A673 (cell line): ENCODE measurements at regions not wholly inside any gene's neighbourhood (a gene's known extent, or its start where the extent isn't known, plus 50 kb on each side); places are given as distances from the start of the nearest gene placed in this dataset.
A peak's percentile ranks its signal among the peaks of the same experiment; 100 is the strongest.

Source experiments
- BruUV-seq: library from RNA; stranded (reverse); fragments of 400-500 nt; replicated peaks from 2 replicates; lab custom pipeline; 2021; lab: Mats Ljungman, UMichigan
- CTCF ChIA-PET: fragments of 300-600 bp; sonication (Branson Sonifier 250); formaldehyde crosslinking; loops from one replicate; lab custom pipeline; 2022; ENCODE audit warnings: antibody characterized with exemption; lab: Charles Lee
- POLR2A ChIA-PET: fragments of 300-600 bp; sonication (Branson Sonifier 250); formaldehyde crosslinking; loops from one replicate; lab custom pipeline; 2022; ENCODE audit warnings: antibody characterized with exemption; ENCODE audit not compliant: low non-redundant PET; lab: Charles Lee
- DNase-seq: peaks from one replicate; pipeline ENCODE4 v3.0.0-alpha.2; 2015; ENCODE audit warnings: low spot score
- H3K27ac ChIP-seq: fragments of 200-600 bp; sonication (generic); 2 replicates; pipeline ENCODE4 v1.5.1; 2016; ENCODE audit warnings: mixed run types, low read depth, mild to moderate bottlenecking, mixed read lengths, antibody characterized with exemption, low read length; ENCODE audit not compliant: poor library complexity, severe bottlenecking
- H3K27me3 ChIP-seq: fragments of 200-600 bp; sonication (generic); replicated peaks from 2 replicates; pipeline ENCODE4 v1.6.1; 2017; ENCODE audit warnings: mixed run types, low read depth, mild to moderate bottlenecking, mixed read lengths, antibody characterized with exemption, low read length; ENCODE audit not compliant: insufficient read depth, poor library complexity
- H3K36me3 ChIP-seq: fragments of 200-600 bp; sonication (generic); 2 replicates; pipeline ENCODE4 v1.6.1; 2016; ENCODE audit warnings: mixed run types, mild to moderate bottlenecking, mixed read lengths, antibody characterized with exemption, low read length; ENCODE audit not compliant: insufficient read depth, poor library complexity, severe bottlenecking
- H3K4me1 ChIP-seq: fragments of 200-600 bp; sonication (generic); 2 replicates; pipeline ENCODE4 v1.6.1; 2017; ENCODE audit warnings: mixed run types, mild to moderate bottlenecking, mixed read lengths, antibody characterized with exemption, low read length; ENCODE audit not compliant: insufficient read depth, poor library complexity, severe bottlenecking
- H3K4me3 ChIP-seq: fragments of 200-600 bp; sonication (generic); 2 replicates; pipeline ENCODE4 v1.5.1; 2016; ENCODE audit warnings: low read depth, mixed run types, mild to moderate bottlenecking, mixed read lengths, low read length; ENCODE audit not compliant: poor library complexity, severe bottlenecking
- H3K9me3 ChIP-seq: fragments of 200-600 bp; sonication (generic); 2 replicates; pipeline ENCODE4 v1.6.1; 2016; ENCODE audit warnings: mixed run types, low read depth, mild to moderate bottlenecking, mixed read lengths, antibody characterized with exemption, low read length; ENCODE audit not compliant: poor library complexity, severe bottlenecking
- CTCF ChIP-seq: fragments of 300-800, 200-600 bp; sonication (generic); conservative IDR thresholded peaks from 2 replicates; pipeline ENCODE4 v1.5.1; 2017; ENCODE audit warnings: low read depth, mild to moderate bottlenecking, antibody characterized with exemption, low read length, moderate library complexity, mixed read lengths
- EZH2 ChIP-seq: fragments of 200-600 bp; sonication (generic); IDR thresholded peaks from 2 replicates; pipeline ENCODE4 v1.6.1; 2017; ENCODE audit warnings: borderline replicate concordance, low read depth, mild to moderate bottlenecking, mixed read lengths, antibody characterized with exemption, low read length; ENCODE audit not compliant: poor library complexity, severe bottlenecking
- intact Hi-C: fragments of 100-400 bp; cut with micrococcal nuclease; formaldehyde crosslinking; loops from one replicate; pipeline ENCODE4 v1.10.0; 2022; ENCODE audit not compliant: unreplicated experiment

DNA sequence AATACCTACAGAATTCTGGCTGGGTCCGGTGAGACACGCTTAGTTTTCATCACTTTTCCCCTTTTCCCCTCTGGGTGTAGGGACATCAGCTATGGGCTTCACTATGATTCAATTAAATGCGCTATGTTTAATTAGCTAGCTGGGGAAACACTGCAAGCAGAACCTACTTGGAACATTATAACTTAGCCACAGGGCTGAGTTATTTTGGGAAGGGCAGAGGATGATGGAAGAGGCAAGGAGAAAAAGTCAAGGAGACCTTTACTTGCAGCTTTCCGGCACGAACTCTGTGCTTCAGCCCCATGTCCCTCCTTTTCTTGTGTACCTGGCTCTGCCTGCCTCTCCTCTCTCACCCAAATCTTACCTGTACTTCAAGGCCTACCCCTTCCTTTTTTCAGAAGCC, 62.8 kb downstream of the KIF4B start:
- Histone ChIP-seq H3K9me3 (no peaks in the 10 kb centered on the region), H3K27ac (peak overlapping the region; percentile 54), H3K4me3 (no peak overlapping the region), H3K36me3 (no peaks in the 10 kb centered on the region), H3K4me1 (no peaks in the 10 kb centered on the region), H3K27me3 (no peaks in the 10 kb centered on the region)
- intact Hi-C loops, result no loop called here
- no TSS peak for BruUV-seq
- POLR2A ChIA-PET, result no interaction called here
- DNase-seq, result no peak
- CTCF ChIA-PET, result no interaction called here
- no peak for TF ChIP-seq EZH2
- TF ChIP-seq CTCF, result no peak

DNA sequence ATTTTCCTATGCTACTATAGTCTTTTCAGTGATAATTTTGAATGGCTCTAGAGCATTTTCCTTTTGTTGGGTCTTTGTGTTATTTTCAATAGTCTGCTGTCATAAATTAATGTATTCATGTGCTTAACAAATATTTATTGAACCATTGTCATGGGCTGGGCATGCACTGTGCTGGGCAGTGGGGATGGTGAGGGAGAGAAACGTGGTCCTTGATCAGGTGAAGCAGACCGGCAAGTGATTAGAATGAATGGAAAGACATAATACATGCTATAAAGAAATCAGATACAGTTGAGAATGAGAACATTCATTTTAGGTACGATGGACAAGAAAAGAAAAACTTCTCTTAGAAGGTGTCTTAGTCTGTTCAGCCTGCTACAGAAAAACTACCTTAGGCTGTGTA, 66.1 kb downstream of the KIF4B start:
- POLR2A ChIA-PET, result no interaction called here
- H3K27ac ChIP-seq, result no peak overlapping the region
- H3K27me3 ChIP-seq, result no peaks in the 10 kb centered on the region
- no peaks in the 10 kb centered on the region for H3K9me3 ChIP-seq
- CTCF ChIA-PET, result no interaction called here
- intact Hi-C loops, result no loop called here
- no peak overlapping the region for H3K4me3 ChIP-seq
- no TSS peak for BruUV-seq
- TF ChIP-seq CTCF, result no peak
- TF ChIP-seq EZH2, result no peak
- H3K4me1 ChIP-seq, result no peaks in the 10 kb centered on the region
- no peak for DNase-seq
- H3K36me3 ChIP-seq, result no peaks in the 10 kb centered on the region

DNA sequence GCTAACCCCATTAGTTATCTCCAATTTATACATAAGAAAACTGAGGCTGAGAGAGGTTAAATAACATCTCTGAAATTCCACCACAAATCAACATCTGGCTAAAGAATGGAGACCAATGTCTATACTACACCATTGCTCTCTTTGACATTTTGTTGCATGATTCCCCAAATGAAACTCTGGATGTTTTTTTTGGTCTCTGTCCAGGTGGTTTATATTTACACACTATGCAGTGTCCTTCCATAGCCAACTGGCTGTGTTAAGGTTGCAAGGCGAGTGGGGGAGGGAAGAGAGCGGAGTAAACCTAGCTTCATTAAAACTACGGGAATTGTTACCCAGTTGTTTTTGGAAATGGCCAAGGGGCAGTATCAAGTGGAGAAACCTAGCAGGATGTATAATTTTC, 67.2 kb downstream of the KIF4B start:
- DNase-seq, result no peak
- no TSS peak for BruUV-seq
- H3K36me3 ChIP-seq, result no peaks in the 10 kb centered on the region
- CTCF ChIA-PET, result interaction anchor here (0.6 kb wide), 1 partner anchor 35 kb away, joined by 8 read pairs; no protein-coding TSS in a partner anchor
- intact Hi-C loops, result no loop called here
- no peak overlapping the region for H3K27ac ChIP-seq
- no peak overlapping the region for H3K4me3 ChIP-seq
- no peak for TF ChIP-seq CTCF
- no peak for TF ChIP-seq EZH2
- H3K27me3 ChIP-seq, result no peaks in the 10 kb centered on the region
- peaks cover 5% of the 10 kb centered on the region for H3K4me1 ChIP-seq
- POLR2A ChIA-PET, result no interaction called here
- no peaks in the 10 kb centered on the region for H3K9me3 ChIP-seq
